HCT116 (cell line): ENCODE measurements at regions not wholly inside any gene's neighbourhood (a gene's known extent, or its start where the extent isn't known, plus 50 kb on each side); places are given as distances from the start of the nearest gene placed in this dataset.
A peak's percentile ranks its signal among the peaks of the same experiment; 100 is the strongest.

Experiments
- ATAC-seq: fragments of 200-7000 bp; cut with Tn5 transposase; 2 replicates; pipeline ENCODE4 v1.9.1; 2020; ENCODE audit warnings: mild to moderate bottlenecking, moderate library complexity
- BruUV-seq: library from RNA; stranded (reverse); fragments of 400-500 nt; replicated peaks from 2 replicates; lab custom pipeline; 2021; lab: Mats Ljungman, UMichigan
- CTCF ChIA-PET: fragments of 300-600 bp; sonication (Branson Sonifier 250); formaldehyde crosslinking; loops from one replicate; lab custom pipeline; 2021; ENCODE audit warnings: antibody characterized with exemption; lab: Charles Lee
- POLR2A ChIA-PET: fragments of 300-600, 350-600 bp; sonication (Branson Sonifier 250); formaldehyde crosslinking; loops from one replicate; lab custom pipeline; 2021; ENCODE audit warnings: antibody characterized with exemption; lab: Charles Lee
- RAD21 ChIA-PET, 2 experiments: fragments of 300-600 bp; sonication (Branson Sonifier 250); formaldehyde crosslinking; loops; one replicate each; lab custom pipeline; 2023; ENCODE audit warnings: low total read pairs in 2 of 2; ENCODE audit not compliant: uncharacterized antibody in 2 of 2, unreplicated experiment in 2 of 2, low non-redundant PET in 1 of 2; lab: Charles Lee
- DNase-seq: peaks from one replicate; pipeline ENCODE4 v3.0.0-alpha.2; 2010; ENCODE audit warnings: low read depth, low spot score
- H2AFZ ChIP-seq: fragments of 200-600 bp; shearing (Covaris generic), sonication (generic); 2 replicates; pipeline ENCODE4 v1.6.1; 2017; ENCODE audit warnings: low read depth, mixed run types, mixed read lengths, antibody characterized with exemption, low read length; ENCODE audit not compliant: poor library complexity, severe bottlenecking
- H3K27ac ChIP-seq: 2 replicates; pipeline ENCODE4 v1.5.1; 2012; ENCODE audit warnings: low read depth, low read length
- H3K27me3 ChIP-seq: fragments of 200-600 bp; sonication (generic); 2 replicates; pipeline ENCODE4 v1.6.1; 2016; ENCODE audit warnings: mixed run types, low read length, mixed read lengths; ENCODE audit not compliant: insufficient read depth
- H3K36me3 ChIP-seq, 2 experiments: fragments of 200-500 bp in 1 of 2; fragments of 200-600 bp in 1 of 2; sonication (Bioruptor generic) in 1 of 2; sonication (generic) in 1 of 2; 2 replicates each; pipeline versions ENCODE4 v1.5.1 to v1.6.1; 2014 to 2016; ENCODE audit warnings: low read length in 2 of 2, inconsistent platforms in 1 of 2, mixed read lengths in 1 of 2, mixed run types in 1 of 2; ENCODE audit not compliant: insufficient read depth in 2 of 2, control insufficient read depth in 1 of 2
- H3K4me1 ChIP-seq, 2 experiments: fragments of 200-600 bp in 1 of 2; sonication (generic) in 1 of 2; 2 replicates each; pipeline versions ENCODE4 v1.5.1 to v1.6.1; 2012 to 2017; ENCODE audit warnings: low read length in 2 of 2, inconsistent platforms in 1 of 2, mild to moderate bottlenecking in 1 of 2, mixed read lengths in 1 of 2, mixed run types in 1 of 2, moderate library complexity in 1 of 2; ENCODE audit not compliant: insufficient read depth in 2 of 2, control insufficient read depth in 1 of 2
- H3K4me2 ChIP-seq: fragments of 200-600 bp; sonication (generic); 2 replicates; pipeline ENCODE4 v1.6.1; 2017; ENCODE audit warnings: mixed run types, low read length, mixed read lengths
- H3K4me3 ChIP-seq, 2 experiments: fragments of 200-600 bp in 1 of 2; sonication (generic) in 1 of 2; replicated peaks in 1 of 2; 2 replicates each; pipeline ENCODE4 v1.5.1; 2011 to 2016; ENCODE audit warnings: low read length in 2 of 2, control low read depth in 1 of 2, low read depth in 1 of 2, mild to moderate bottlenecking in 1 of 2, mixed read lengths in 1 of 2, mixed run types in 1 of 2
- H3K79me2 ChIP-seq: fragments of 200-600 bp; sonication (generic); 2 replicates; pipeline ENCODE4 v1.6.1; 2017; ENCODE audit warnings: mild to moderate bottlenecking, mixed run types, low read length, moderate library complexity, mixed read lengths; ENCODE audit not compliant: insufficient read depth
- H3K9ac ChIP-seq: fragments of 200-600 bp; sonication (generic); 2 replicates; pipeline ENCODE4 v1.6.1; 2016; ENCODE audit warnings: low read length, mixed read lengths
- H3K9me2 ChIP-seq: fragments of 200-600 bp; sonication (generic), shearing (Covaris generic); 2 replicates; pipeline ENCODE4 v1.6.1; 2017; ENCODE audit warnings: mixed run types, mild to moderate bottlenecking, moderate library complexity; ENCODE audit not compliant: insufficient read depth
- H3K9me3 ChIP-seq, 2 experiments: fragments of 200-500 bp in 1 of 2; fragments of 200-600 bp in 1 of 2; sonication (Bioruptor generic) in 1 of 2; sonication (generic) in 1 of 2; 2 replicates each; pipeline ENCODE4 v1.6.1; 2014 to 2017; ENCODE audit warnings: low read length in 2 of 2, mixed read lengths in 2 of 2, inconsistent platforms in 1 of 2, low read depth in 1 of 2, mild to moderate bottlenecking in 1 of 2, mixed run types in 1 of 2, moderate library complexity in 1 of 2; ENCODE audit not compliant: control insufficient read depth in 1 of 2, insufficient read depth in 1 of 2
- H4K20me1 ChIP-seq: fragments of 200-600 bp; sonication (generic), shearing (Covaris generic); 2 replicates; pipeline ENCODE4 v1.6.1; 2017; ENCODE audit warnings: mixed run types, mild to moderate bottlenecking, moderate library complexity; ENCODE audit not compliant: insufficient read depth
- CBX3 ChIP-seq: IDR thresholded peaks from 2 replicates; pipeline ENCODE4 v1.6.1; 2012; ENCODE audit warnings: low read depth
- CTCF ChIP-seq, 3 experiments: fragments of 200-600 bp in 1 of 3; sonication (generic) in 1 of 3; IDR thresholded peaks in 2 of 3; conservative IDR thresholded peaks in 1 of 3; 2 replicates each; pipeline ENCODE4 v1.5.1; 2012 to 2017; ENCODE audit warnings: low read depth in 2 of 3, low read length in 2 of 3, antibody characterized with exemption in 1 of 3, borderline replicate concordance in 1 of 3, control low read depth in 1 of 3, mild to moderate bottlenecking in 1 of 3, mixed read lengths in 1 of 3, mixed run types in 1 of 3, moderate library complexity in 1 of 3; ENCODE audit not compliant: insufficient read depth in 1 of 3
- ELF1 ChIP-seq: IDR thresholded peaks from 2 replicates; pipeline ENCODE4 v1.6.1; 2012; ENCODE audit warnings: low read depth, borderline replicate concordance
- EZH2 ChIP-seq: fragments of 200-600 bp; sonication (generic); IDR thresholded peaks from 2 replicates; pipeline ENCODE4 v1.6.1; 2017; ENCODE audit warnings: antibody characterized with exemption, mixed run types
- JUND ChIP-seq: IDR thresholded peaks from 2 replicates; pipeline ENCODE4 v1.6.1; 2012
- MAX ChIP-seq: IDR thresholded peaks from 2 replicates; pipeline ENCODE4 v1.6.1; 2012
- SIN3A ChIP-seq: IDR thresholded peaks from 2 replicates; pipeline ENCODE4 v1.6.1; 2012; ENCODE audit warnings: low read depth
- TCF7L2 ChIP-seq: IDR thresholded peaks from 2 replicates; pipeline ENCODE4 v1.7.0; 2011; ENCODE audit warnings: borderline replicate concordance, inconsistent platforms; ENCODE audit not compliant: insufficient read depth, insufficient read length; ENCODE audit errors: extremely low read depth
- YY1 ChIP-seq: IDR thresholded peaks from 2 replicates; pipeline ENCODE4 v1.6.1; 2011; ENCODE audit warnings: low read length, low read depth, moderate library complexity, mild to moderate bottlenecking; ENCODE audit not compliant: insufficient replicate concordance; ENCODE audit errors: extremely low read depth
- ZNF274 ChIP-seq: fragments of 200-500 bp; sonication (Bioruptor generic); IDR thresholded peaks from 2 replicates; pipeline ENCODE4 v1.6.1; 2014; ENCODE audit warnings: mild to moderate bottlenecking, low read depth, low read length, inconsistent platforms
- intact Hi-C: fragments of 100-400 bp; cut with micrococcal nuclease; formaldehyde crosslinking; loops from 2 replicates; pipeline ENCODE4 v1.10.0; 2022

- CTCF ChIA-PET = no interaction called here
- H2AFZ ChIP-seq = no peak overlapping the region
- H3K4me1 ChIP-seq = no peaks in the 10 kb centered on the region
- no peak overlapping the region for H3K27ac ChIP-seq
- intact Hi-C loops = no loop called here
- BruUV-seq = no TSS peak
- no peak overlapping the region for H3K9ac ChIP-seq
- no peaks in the 10 kb centered on the region for H3K36me3 ChIP-seq
- H3K79me2 ChIP-seq = no peaks in the 10 kb centered on the region; the same call in 1 of the 2 replicates
- ATAC-seq (no peak), DNase-seq (no peak)
- POLR2A ChIA-PET = no interaction called here
- no peak overlapping the region for H3K4me2 ChIP-seq
- no peak overlapping the region for H3K4me3 ChIP-seq
- no peaks in the 10 kb centered on the region for H3K9me2 ChIP-seq
- TF ChIP-seq CTCF (IDR thresholded peaks at IDR 0.05 in 2 of 3, conservative IDR thresholded peaks at IDR 0.05 in 1 of 3; ENCODE audit: borderline replicate concordance in 1 of 3, insufficient read depth in 1 of 3, low read depth in 2 of 3, low read length in 2 of 3) (no peak), JUND (no peak), CBX3 (0 out of 2 replicates have a peak, but pooled peaks have one; percentile 12), ZNF274 (no peak)
- no peaks in the 10 kb centered on the region for H4K20me1 ChIP-seq
- H3K27me3 ChIP-seq = no peaks in the 10 kb centered on the region
- H3K9me3 ChIP-seq = peaks cover 5 to 9% of the 10 kb centered on the region in 2 experiments; a peak in 1 of 4 replicates
- RAD21 ChIA-PET = no interaction called here
Measured at GRCh38 chr5:93978222-93978621, 236.8 kb upstream of the POU5F2 start.

GRCh38 chr5:93967923-93968322 lies 226.5 kb upstream of the POU5F2 start:
- Histone ChIP-seq H3K9me2 (no peaks in the 10 kb centered on the region), H2AFZ (no peak overlapping the region), H3K36me3 (no peaks in the 10 kb centered on the region), H4K20me1 (no peaks in the 10 kb centered on the region), H3K4me3 (no peak overlapping the region), H3K4me1 (no peaks in the 10 kb centered on the region), H3K79me2 (no peaks in the 10 kb centered on the region), H3K4me2 (no peak overlapping the region), H3K9ac (no peak overlapping the region), H3K9me3 (no peaks in the 10 kb centered on the region), H3K27me3 (no peaks in the 10 kb centered on the region), H3K27ac (no peak overlapping the region)
- ATAC-seq = no peak
- RAD21 ChIA-PET = no interaction called here
- TF ChIP-seq TCF7L2 = no peak
- TF ChIP-seq SIN3A = no peak
- no peak for TF ChIP-seq JUND
- no peak for TF ChIP-seq MAX
- TF ChIP-seq YY1 = no peak
- TF ChIP-seq EZH2 = no peak
- TF ChIP-seq ELF1 = no peak
- CTCF ChIA-PET = no interaction called here
- intact Hi-C loops = no loop called here
- POLR2A ChIA-PET = no interaction called here
- no peak for DNase-seq
- BruUV-seq = no TSS peak
